ENCODE measurements at regions not wholly inside any gene's neighbourhood (a gene's known extent, or its start where the extent isn't known, plus 50 kb on each side); places are given as distances from the start of the nearest gene placed in this dataset.

GRCh38 chr20:24070679-24071078, 82.1 kb upstream of the GGTLC1 start:
- DNase-seq (ENCODE audit: low read depth), result no peak

GRCh38 chr20:24066076-24066700, 77.6 kb upstream of the GGTLC1 start:
- DNase-seq (ENCODE audit: low read depth), result no peak

DNA sequence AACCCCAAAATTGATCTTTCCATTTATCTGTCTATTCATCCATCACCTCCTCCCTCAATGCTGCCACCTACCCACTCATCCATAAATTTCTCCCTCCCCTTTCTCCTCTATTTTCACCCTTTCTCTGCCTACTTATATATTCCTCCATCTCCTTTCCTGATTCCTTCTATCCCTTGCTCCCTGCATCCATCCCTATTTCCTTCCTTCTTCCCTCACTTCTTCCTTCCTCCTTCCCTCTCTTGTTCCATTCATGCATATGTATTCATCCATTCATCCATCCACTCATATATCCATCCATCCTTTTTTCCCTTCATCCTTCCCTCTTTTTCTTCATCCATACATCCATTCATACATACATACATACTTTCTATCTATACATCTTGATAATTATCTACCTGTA, 76.3 kb upstream of the GGTLC1 start:
- no peak for DNase-seq (ENCODE audit: low read depth)

GRCh38 chr20:24064092-24064491, 75.5 kb upstream of the GGTLC1 start:
- DNase-seq (ENCODE audit: low read depth), result no peak

GRCh38 chr20:24063100-24063499, 74.5 kb upstream of the GGTLC1 start:
- no peak for DNase-seq (ENCODE audit: low read depth)

DNA sequence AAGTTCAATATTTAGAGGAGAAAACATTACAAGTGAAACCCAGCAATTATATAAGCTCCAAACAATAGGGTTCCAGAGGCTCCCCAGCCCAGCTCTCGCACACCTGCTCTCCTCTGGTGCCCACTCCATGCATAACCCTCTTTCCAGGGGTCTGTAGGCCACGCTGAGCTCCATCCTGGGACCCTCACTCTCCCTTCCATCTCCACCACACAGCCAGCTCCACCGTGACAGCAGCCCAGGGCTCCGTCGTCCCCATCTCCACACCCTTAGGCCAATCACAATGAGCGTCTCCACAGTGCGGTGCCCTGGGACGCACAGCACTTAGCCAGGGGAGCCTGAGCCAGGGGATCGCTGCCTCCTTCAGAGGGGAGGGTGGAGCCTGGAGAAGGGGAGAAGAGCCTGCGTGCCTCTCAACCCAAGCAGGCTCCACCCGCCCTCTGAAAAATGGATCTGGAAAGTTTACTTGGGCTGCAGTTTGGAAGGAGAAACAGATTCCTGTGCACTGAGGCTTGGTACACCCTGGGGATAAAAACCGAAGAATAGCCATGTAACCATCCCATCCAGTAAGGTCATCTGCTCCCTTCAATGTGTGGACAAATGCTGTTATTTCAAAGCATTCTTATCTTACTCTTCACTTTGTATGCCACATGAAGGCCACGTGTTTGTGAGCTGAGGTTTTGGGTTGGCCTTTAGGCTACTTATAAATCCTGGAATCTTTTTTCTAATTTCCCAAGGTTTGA, 72.4 kb upstream of the GGTLC1 start:
- no peak for DNase-seq (ENCODE audit: low read depth)

DNA sequence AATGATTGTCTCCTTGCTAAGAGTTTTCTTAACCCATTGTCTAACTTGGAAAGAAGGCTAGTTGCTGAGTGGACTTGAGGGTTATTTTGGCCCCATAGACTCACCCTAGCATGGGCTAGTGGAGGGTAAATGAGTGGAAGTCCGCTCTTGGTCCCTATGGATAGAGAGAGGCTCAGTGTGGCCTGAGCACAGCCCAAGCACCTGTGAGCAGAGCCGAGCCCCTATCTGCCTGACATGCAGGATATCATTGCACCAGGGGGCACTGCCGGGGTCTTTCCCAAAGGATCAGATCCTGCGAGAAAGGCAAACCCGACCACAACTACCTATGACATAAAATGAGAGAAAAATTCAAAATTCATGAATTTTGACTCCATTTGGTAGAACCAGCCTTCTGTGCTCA, 70.6 kb upstream of the GGTLC1 start:
- no peak for DNase-seq (ENCODE audit: low read depth)

GRCh38 chr20:24056491-24056890, 67.9 kb upstream of the GGTLC1 start:
- DNase-seq (ENCODE audit: low read depth), result no peak

GRCh38 chr20:24052599-24053275, 64.2 kb upstream of the GGTLC1 start:
- no peak for DNase-seq (ENCODE audit: low read depth)

GRCh38 chr20:24051160-24051559, 62.6 kb upstream of the GGTLC1 start:
- no peak for DNase-seq (ENCODE audit: low read depth)

DNA sequence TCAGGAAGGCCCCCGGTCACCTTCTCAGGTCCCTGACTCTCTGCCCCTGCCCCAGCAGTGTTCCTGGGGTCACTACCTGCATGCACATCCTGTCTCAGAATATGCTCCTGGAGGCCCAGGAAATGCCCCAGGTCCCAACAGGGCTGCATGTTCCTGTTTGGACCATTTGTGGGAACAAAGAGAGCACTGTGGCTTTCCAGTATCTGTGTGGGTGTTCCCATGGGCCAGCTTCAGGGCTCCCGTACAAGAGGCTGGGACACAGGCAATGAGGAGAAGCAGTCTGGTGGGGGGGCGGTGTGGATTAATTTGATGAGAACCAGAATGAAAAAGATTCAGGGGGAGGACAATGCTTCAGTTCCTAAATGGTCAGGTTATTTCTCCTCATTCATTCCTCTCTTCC, 61.5 kb upstream of the GGTLC1 start:
- no peak for DNase-seq (ENCODE audit: low read depth)

DNA sequence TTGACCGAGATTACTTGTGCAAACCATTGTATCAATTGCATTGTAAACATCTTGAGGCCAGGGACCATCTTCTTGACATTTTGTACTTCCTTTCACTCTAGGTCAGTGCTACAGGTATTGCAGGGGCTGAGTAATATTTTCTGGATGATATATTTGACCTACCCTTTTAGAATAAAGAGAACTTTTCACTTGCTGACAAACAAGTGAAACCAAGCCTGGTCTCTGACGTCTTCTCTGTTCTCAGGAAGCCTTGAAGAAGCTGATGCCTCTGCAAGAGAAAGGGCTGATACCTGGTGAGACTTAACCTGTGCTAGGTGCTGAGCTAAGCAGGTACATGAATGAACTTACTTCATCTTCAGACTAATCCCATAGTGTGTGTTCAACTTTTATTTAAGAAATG, 60.5 kb upstream of the GGTLC1 start:
- no peak for DNase-seq (ENCODE audit: low read depth)

GRCh38 chr20:24048024-24048611, 59.5 kb upstream of the GGTLC1 start:
- DNase-seq (ENCODE audit: low read depth), result no peak

DNA sequence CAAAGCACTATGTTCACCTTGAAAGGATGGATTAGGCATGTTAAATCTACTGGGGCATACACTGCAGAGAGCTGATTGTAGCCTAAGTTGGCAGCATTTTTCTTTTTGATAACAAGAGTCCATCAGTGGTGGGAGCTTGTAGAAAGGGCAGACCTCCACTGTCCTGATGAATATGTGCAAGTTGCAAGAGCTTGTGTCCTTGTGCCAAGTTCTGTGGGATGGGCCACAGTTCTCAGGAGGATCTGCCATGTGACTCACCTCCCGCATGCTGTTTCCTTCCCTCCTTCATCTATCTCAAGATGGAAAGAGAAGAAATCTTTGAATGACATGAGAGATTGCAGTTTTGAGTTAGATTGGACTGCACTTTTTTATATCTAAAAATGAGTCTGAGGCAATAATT, 58.3 kb upstream of the GGTLC1 start:
- DNase-seq (ENCODE audit: low read depth), result no peak

- no peak for DNase-seq (ENCODE audit: low read depth)
Measured at GRCh38 chr20:24045621-24046318, 57.2 kb upstream of the GGTLC1 start.

- no peak for DNase-seq (ENCODE audit: low read depth)
Measured at GRCh38 chr20:24043294-24043693, 54.7 kb upstream of the GGTLC1 start.

DNA sequence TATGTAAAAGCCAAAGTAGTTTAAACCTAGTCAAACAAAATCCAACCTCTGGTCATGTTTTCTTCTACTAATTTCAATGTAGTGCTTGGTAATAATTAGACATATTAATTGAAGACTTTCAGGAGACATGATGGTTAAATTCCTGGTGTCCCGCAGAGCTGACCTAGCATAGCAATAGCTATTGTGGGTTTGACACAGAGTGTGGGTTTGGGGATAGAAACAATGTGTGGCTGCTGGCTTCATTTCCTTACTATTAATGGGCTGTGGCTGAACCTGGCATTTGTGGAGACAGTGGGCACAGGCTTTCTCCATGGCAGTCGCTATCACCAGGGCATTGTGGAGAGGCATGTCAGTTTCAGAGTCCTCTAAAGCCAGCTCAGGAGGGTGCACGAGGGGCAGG, 54.1 kb upstream of the GGTLC1 start:
- DNase-seq (ENCODE audit: low read depth), result peak; percentile 13

DNA sequence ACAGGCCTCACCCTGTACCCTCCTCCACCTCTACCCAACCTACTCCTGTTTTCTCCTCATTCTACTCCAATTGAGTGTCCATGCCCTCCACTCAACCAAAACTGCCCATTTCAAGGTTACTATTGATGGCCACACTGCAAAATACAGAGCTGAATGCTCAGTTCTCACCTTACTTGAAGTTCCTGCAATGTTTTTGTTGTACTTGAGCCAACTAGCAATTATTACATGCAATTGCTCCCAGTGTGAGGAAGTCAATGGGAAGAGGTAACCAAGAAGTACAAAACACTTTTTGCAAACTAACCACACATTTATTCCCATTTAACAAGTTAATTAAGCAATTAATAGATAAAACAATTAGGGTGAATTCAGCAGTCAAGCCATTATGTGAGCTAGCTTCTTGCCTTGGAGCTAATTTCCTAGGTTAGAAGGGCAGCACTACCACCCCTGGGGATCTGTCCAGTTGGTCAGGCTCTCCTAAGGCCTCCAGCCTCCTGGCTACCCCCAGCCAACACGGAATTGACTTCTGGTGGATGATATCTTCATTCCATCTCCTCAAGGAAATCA, 52.4 kb upstream of the GGTLC1 start:
- DNase-seq (ENCODE audit: low read depth), result no peak

- DNase-seq (ENCODE audit: low read depth), result no peak
Measured at GRCh38 chr20:24039196-24039595, 50.6 kb upstream of the GGTLC1 start.
